HG03469 (cell line): ENCODE measurements at regions not wholly inside any gene's neighbourhood (a gene's known extent, or its start where the extent isn't known, plus 50 kb on each side); places are given as distances from the start of the nearest gene placed in this dataset.
"Not testable (repeated sequence)": the region's sequence is repeated elsewhere in the genome, so short reads cannot be mapped to it uniquely, and the experiment has no call there.

Source experiments
- ATAC-seq: cut with Tn5 transposase; IDR thresholded peaks from one replicate; pipeline ENCODE4 v1.9.1; 2021; ENCODE audit warnings: mild to moderate bottlenecking, moderate library complexity, moderate number of reproducible peaks; ENCODE audit not compliant: unreplicated experiment

GRCh38 chr7:13068032-13068431 lies 380.6 kb downstream of the ARL4A start:
- no peak for ATAC-seq

GRCh38 chr7:13069841-13070240 lies 382.4 kb downstream of the ARL4A start:
- no peak for ATAC-seq

GRCh38 chr7:13072014-13072413 lies 384.6 kb downstream of the ARL4A start:
- no peak for ATAC-seq

- ATAC-seq, result no peak
These were observed 390.0 kb downstream of the ARL4A start for GRCh38 chr7:13077466-13077865.

GRCh38 chr7:13078105-13078504 lies 390.7 kb downstream of the ARL4A start:
- no peak for ATAC-seq

- no peak for ATAC-seq
These were observed 403.5 kb downstream of the ARL4A start for GRCh38 chr7:13090959-13091358.

- ATAC-seq, result no peak
These were observed 404.7 kb downstream of the ARL4A start for GRCh38 chr7:13091974-13092707.

GRCh38 chr7:13092708-13093005 lies 405.2 kb downstream of the ARL4A start:
- ATAC-seq, result no peak

- no peak for ATAC-seq
These were observed 405.7 kb downstream of the ARL4A start for GRCh38 chr7:13093160-13093559.

GRCh38 chr7:13097499-13097898 lies 410.1 kb downstream of the ARL4A start:
- no peak for ATAC-seq

- no peak for ATAC-seq
These were observed 410.7 kb downstream of the ARL4A start for GRCh38 chr7:13098161-13098560.

- ATAC-seq, result peak; percentile 80
These were observed 411.8 kb downstream of the ARL4A start for GRCh38 chr7:13099154-13099795.

- ATAC-seq, result no peak
These were observed 416.7 kb downstream of the ARL4A start for GRCh38 chr7:13104128-13104527.

GRCh38 chr7:13105209-13105608 lies 417.8 kb downstream of the ARL4A start:
- ATAC-seq, result no peak

GRCh38 chr7:13106513-13106912 lies 419.1 kb downstream of the ARL4A start:
- ATAC-seq, result no peak

- no peak for ATAC-seq
These were observed 419.9 kb downstream of the ARL4A start for GRCh38 chr7:13107291-13107690.

- no peak for ATAC-seq
These were observed 420.6 kb downstream of the ARL4A start for GRCh38 chr7:13108061-13108460.

- ATAC-seq, result no peak
These were observed 421.8 kb downstream of the ARL4A start for GRCh38 chr7:13109201-13109600.

GRCh38 chr7:13110107-13110506 lies 422.7 kb downstream of the ARL4A start:
- ATAC-seq, result no peak

- no peak for ATAC-seq
These were observed 423.8 kb downstream of the ARL4A start for GRCh38 chr7:13111230-13111629.

GRCh38 chr7:13114240-13114639 lies 426.8 kb downstream of the ARL4A start:
- not testable (repeated sequence) for ATAC-seq

- ATAC-seq, result no peak
These were observed 427.8 kb downstream of the ARL4A start for GRCh38 chr7:13115157-13115772.
